Sigmoid colon (tissue), 6 donors: ENCODE measurements at regions not wholly inside any gene's neighbourhood (a gene's known extent, or its start where the extent isn't known, plus 50 kb on each side); places are given as distances from the start of the nearest gene placed in this dataset.

Experiments used
- DNase-seq: peaks from one replicate; pipeline ENCODE4 v3.0.0-alpha.2; 2019
- H3K27ac ChIP-seq, 4 donors: fragments of 200-600 bp; sonication (generic); one replicate each; pipeline ENCODE4 v1.5.1; 2016 to 2019; ENCODE audit warnings: mild to moderate bottlenecking in 1 of 4
- H3K27me3 ChIP-seq, 3 donors: fragments of 200-600 bp; sonication (generic); one replicate each; pipeline ENCODE4 v1.5.1; 2019; ENCODE audit warnings: mild to moderate bottlenecking in 1 of 3
- H3K36me3 ChIP-seq, 4 donors: fragments of 200-600 bp; sonication (generic); one replicate each; pipeline ENCODE4 v1.5.1; 2016 to 2019
- H3K4me1 ChIP-seq, 4 donors: fragments of 200-600 bp; sonication (generic); one replicate each; pipeline ENCODE4 v1.5.1; 2017 to 2019
- H3K4me3 ChIP-seq, 4 donors: fragments of 200-600 bp; sonication (generic); one replicate each; pipeline ENCODE4 v1.5.1; 2017 to 2019; ENCODE audit warnings: mild to moderate bottlenecking in 2 of 4, moderate library complexity in 1 of 4
- H3K9me3 ChIP-seq, 4 donors: fragments of 200-600 bp in 3 of 4; sonication (generic) in 3 of 4; one replicate each; pipeline versions ENCODE4 v1.5.1 to v1.6.1; 2013 to 2019
- EP300 ChIP-seq, 4 donors: sonication (generic); formaldehyde crosslinking; IDR thresholded peaks; one replicate each; pipeline ENCODE4 v1.6.1; 2017; ENCODE audit warnings: antibody characterized with exemption in 4 of 4
- POLR2A ChIP-seq, 2 donors: fragments of 450-650 bp; IDR thresholded peaks; one replicate each; pipeline ENCODE4 v1.6.1; 2016; ENCODE audit warnings: antibody characterized with exemption in 2 of 2, mild to moderate bottlenecking in 2 of 2, moderate library complexity in 2 of 2
- POLR2AphosphoS5 ChIP-seq, 4 donors: sonication (generic); formaldehyde crosslinking; IDR thresholded peaks; one replicate each; pipeline ENCODE4 v1.6.1; 2017; ENCODE audit warnings: antibody characterized with exemption in 4 of 4
- WGBS, 2 donors: extraction: QIAGEN DNeasy Blood & Tissue Kit; methylation state at CpG; one replicate each; pipeline ENCODE4 v1.1.7; 2013; 5-methylcytosine and 5-hydroxymethylcytosine counted together
- intact Hi-C: fragments of 100-400 bp; cut with DNase I; formaldehyde crosslinking; loops from one replicate; pipeline ENCODE4 v1.15.1; 2023
- TF ChIP-seq, protein P1 (sequence below), 4 experiments: fragments of 450-650 bp in 3 of 4; fragments of 200-600 bp in 1 of 4; IDR thresholded peaks; one replicate each; pipeline ENCODE4 v1.5.1; 2016 to 2019; ENCODE audit warnings: antibody characterized with exemption in 4 of 4, mild to moderate bottlenecking in 3 of 4, moderate library complexity in 2 of 4
- donor health status: healthy with polysubstance abuse.
- donor health status: healthy.

DNA sequence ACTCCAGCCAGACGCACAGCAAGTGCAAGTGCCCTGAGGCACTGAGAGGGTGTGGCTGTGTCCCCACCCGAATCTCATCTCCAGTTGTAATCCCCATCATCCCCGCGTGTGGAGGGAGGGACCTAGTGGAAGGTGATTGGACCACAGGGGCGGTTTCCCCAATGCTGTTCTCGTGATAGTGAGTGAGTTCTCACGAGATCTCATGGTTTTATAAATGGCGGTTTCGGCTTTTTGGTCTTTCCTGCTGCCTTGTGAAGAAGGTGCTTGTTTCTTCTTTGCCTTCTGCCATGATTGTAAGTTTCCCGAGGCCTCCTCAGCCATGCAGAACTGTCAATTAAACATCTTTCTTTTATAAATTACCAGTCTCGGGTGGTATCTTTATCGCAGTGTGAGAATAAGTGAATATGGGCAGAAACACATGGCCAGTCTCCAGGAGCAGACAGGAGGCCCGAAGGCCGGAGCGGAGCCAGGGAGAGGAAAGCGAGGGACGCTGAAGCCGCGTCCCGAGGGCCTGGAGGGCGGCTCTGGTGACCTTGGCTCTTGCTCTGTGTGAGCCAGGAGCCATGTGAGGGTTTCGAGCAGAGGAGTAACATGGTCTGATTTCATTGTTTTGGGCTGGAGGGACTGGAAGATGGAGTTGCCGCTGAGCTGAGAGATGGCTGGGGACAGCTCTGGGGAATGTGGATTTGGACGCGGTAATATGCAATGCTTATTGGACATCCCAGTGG lies 76.0 kb upstream of the C1orf174 start:
- no peak for DNase-seq
- Histone ChIP-seq H3K9me3 (no peaks in the 10 kb centered on the region), H3K27me3 (peaks cover 0 to 11% (median 0%) of the 10 kb centered on the region in 3 donors), H3K4me1 (no peaks in the 10 kb centered on the region), H3K36me3 (no peaks in the 10 kb centered on the region), H3K27ac (no peak overlapping the region), H3K4me3 (no peak overlapping the region)
- 82 to 86% methylated on average over 25 of the region's 25 CpGs for WGBS, 2 donors
- TF ChIP-seq EP300 (IDR thresholded peaks at IDR 0.05) (no peak), POLR2A (IDR thresholded peaks at IDR 0.05) (no peak), POLR2AphosphoS5 (IDR thresholded peaks at IDR 0.05) (no peak)
- TF ChIP-seq, protein P1, sequence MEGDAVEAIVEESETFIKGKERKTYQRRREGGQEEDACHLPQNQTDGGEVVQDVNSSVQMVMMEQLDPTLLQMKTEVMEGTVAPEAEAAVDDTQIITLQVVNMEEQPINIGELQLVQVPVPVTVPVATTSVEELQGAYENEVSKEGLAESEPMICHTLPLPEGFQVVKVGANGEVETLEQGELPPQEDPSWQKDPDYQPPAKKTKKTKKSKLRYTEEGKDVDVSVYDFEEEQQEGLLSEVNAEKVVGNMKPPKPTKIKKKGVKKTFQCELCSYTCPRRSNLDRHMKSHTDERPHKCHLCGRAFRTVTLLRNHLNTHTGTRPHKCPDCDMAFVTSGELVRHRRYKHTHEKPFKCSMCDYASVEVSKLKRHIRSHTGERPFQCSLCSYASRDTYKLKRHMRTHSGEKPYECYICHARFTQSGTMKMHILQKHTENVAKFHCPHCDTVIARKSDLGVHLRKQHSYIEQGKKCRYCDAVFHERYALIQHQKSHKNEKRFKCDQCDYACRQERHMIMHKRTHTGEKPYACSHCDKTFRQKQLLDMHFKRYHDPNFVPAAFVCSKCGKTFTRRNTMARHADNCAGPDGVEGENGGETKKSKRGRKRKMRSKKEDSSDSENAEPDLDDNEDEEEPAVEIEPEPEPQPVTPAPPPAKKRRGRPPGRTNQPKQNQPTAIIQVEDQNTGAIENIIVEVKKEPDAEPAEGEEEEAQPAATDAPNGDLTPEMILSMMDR (IDR thresholded peaks at IDR 0.05): no peak
- intact Hi-C loops: no loop called here

DNA sequence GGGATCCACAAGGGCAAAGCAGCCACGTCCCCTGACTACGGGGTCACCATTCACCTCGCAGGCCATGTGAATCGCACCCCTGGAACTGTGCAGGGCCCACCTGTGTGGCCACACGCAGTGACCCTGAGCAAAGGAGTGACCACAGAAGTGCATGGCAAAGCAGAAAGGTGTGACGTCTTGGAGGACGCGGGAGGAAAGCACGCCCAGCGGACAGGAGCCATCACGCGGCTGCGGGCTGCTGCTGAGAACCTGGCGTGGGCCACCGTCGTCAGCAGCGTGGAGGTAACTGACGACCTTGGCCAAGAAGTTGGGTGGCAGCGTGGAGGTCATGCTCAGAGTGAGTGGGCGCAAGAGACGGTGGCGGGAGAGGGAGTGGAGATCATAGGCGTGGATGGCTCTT lies 76.7 kb upstream of the C1orf174 start:
- H3K4me3 ChIP-seq: no peak overlapping the region
- no peak for DNase-seq
- TF ChIP-seq, protein P1 (IDR thresholded peaks at IDR 0.05): no peak
- TF ChIP-seq EP300 (IDR thresholded peaks at IDR 0.05) (no peak), POLR2A (IDR thresholded peaks at IDR 0.05) (no peak), POLR2AphosphoS5 (IDR thresholded peaks at IDR 0.05) (no peak)
- H3K27me3 ChIP-seq: peaks cover 0 to 11% (median 0%) of the 10 kb centered on the region in 3 donors
- no peaks in the 10 kb centered on the region for H3K36me3 ChIP-seq
- no peaks in the 10 kb centered on the region for H3K9me3 ChIP-seq
- intact Hi-C loops: no loop called here
- no peak overlapping the region for H3K27ac ChIP-seq
- 92 to 94% methylated on average over 23 of the region's 23 CpGs for WGBS, 2 donors
- H3K4me1 ChIP-seq: no peaks in the 10 kb centered on the region

DNA sequence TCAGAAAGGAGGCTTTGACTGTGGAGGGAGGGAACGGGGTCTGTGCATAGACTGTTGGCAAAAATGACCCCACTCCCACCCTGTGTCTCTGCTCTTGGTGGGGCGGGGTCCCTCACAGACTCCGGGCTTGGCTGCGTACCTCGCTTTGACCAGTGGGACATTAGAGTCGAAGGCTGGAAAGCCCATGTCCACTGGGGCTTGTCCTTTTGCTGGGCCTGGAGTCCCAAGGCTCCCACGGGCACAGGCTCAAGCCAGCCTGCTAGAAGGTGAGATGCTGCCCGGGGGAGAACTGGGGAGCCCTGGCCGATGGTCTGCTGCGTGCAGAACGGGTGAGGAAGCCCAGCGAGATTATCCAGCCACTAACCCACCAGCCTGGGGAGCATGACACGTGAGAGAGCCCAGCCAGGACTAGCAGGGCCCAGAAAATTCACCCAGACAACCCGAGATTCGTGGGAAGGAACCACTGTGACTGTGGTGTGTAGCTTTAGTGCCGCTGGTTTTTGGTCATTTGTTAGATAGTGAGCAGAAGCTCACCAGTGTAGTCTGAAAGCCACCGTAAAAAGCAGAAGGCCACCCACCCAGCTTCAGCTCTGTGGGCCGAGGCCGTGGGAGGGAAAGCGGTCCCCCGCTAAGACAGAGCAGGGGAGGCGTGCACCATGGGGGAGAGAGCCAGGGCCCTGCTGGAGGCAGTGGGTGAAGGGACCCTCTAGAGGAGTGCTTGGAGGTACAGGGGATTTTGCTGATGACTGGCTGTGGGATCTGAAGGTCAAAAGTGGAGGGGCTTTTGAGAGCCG lies 78.3 kb upstream of the C1orf174 start:
- Histone ChIP-seq H3K36me3 (no peaks in the 10 kb centered on the region), H3K9me3 (no peaks in the 10 kb centered on the region), H3K27me3 (peaks cover 0 to 23% (median 0%) of the 10 kb centered on the region in 3 donors), H3K27ac (no peak overlapping the region), H3K4me1 (no peaks in the 10 kb centered on the region), H3K4me3 (no peak overlapping the region)
- 81 to 83% methylated on average over 23 of the region's 23 CpGs for WGBS, 2 donors
- no peak for DNase-seq
- intact Hi-C loops: no loop called here
- TF ChIP-seq POLR2A (IDR thresholded peaks at IDR 0.05) (no peak), EP300 (IDR thresholded peaks at IDR 0.05) (no peak), POLR2AphosphoS5 (IDR thresholded peaks at IDR 0.05) (no peak)
- TF ChIP-seq, protein P1 (IDR thresholded peaks at IDR 0.05): no peak

DNA sequence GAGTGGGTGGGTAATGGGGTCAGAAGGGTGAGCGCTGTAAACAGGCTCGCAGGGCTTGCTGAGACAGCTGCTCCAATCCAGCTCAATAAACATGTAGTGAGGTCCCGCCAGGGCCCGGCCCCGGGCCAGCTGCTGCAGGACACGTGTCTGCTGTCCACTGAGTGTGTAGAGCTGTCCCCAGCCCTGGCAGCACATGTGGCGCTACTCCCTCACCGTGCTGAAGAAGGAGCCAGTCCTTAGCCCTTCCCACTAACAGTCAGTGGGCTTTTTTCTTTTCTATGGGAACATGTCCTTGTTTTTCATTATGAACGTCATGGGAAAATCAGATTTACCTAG lies 78.9 kb upstream of the C1orf174 start:
- intact Hi-C loops: no loop called here
- no peak overlapping the region for H3K4me3 ChIP-seq
- no peak for TF ChIP-seq EP300 (IDR thresholded peaks at IDR 0.05)
- TF ChIP-seq POLR2AphosphoS5 (IDR thresholded peaks at IDR 0.05): no peak
- no peak for TF ChIP-seq POLR2A (IDR thresholded peaks at IDR 0.05)
- TF ChIP-seq, protein P1 (IDR thresholded peaks at IDR 0.05): no peak
- 64 to 68% methylated on average over 9 of the region's 9 CpGs for WGBS, 2 donors
- DNase-seq: no peak
- H3K4me1 ChIP-seq: no peaks in the 10 kb centered on the region
- no peaks in the 10 kb centered on the region for H3K36me3 ChIP-seq
- no peak overlapping the region for H3K27ac ChIP-seq
- no peaks in the 10 kb centered on the region for H3K9me3 ChIP-seq
- H3K27me3 ChIP-seq: peaks cover 0 to 21% (median 0%) of the 10 kb centered on the region in 3 donors
